A673 (cell line): ENCODE measurements at regions not wholly inside any gene's neighbourhood (a gene's known extent, or its start where the extent isn't known, plus 50 kb on each side); places are given as distances from the start of the nearest gene placed in this dataset.

ENCODE experiments used
- EZH2 ChIP-seq: fragments of 200-600 bp; sonication (generic); IDR thresholded peaks from 2 replicates; pipeline ENCODE4 v1.6.1; 2017; ENCODE audit warnings: borderline replicate concordance, low read depth, mild to moderate bottlenecking, mixed read lengths, antibody characterized with exemption, low read length; ENCODE audit not compliant: poor library complexity, severe bottlenecking
- TF ChIP-seq, protein P1 (sequence below): fragments of 300-800, 200-600 bp; sonication (generic); conservative IDR thresholded peaks from 2 replicates; pipeline ENCODE4 v1.5.1; 2017; ENCODE audit warnings: low read depth, mild to moderate bottlenecking, antibody characterized with exemption, low read length, moderate library complexity, mixed read lengths

GRCh38 chr20:51322164-51322707, 220.3 kb downstream of the NFATC2 start:
- TF ChIP-seq, protein P1, sequence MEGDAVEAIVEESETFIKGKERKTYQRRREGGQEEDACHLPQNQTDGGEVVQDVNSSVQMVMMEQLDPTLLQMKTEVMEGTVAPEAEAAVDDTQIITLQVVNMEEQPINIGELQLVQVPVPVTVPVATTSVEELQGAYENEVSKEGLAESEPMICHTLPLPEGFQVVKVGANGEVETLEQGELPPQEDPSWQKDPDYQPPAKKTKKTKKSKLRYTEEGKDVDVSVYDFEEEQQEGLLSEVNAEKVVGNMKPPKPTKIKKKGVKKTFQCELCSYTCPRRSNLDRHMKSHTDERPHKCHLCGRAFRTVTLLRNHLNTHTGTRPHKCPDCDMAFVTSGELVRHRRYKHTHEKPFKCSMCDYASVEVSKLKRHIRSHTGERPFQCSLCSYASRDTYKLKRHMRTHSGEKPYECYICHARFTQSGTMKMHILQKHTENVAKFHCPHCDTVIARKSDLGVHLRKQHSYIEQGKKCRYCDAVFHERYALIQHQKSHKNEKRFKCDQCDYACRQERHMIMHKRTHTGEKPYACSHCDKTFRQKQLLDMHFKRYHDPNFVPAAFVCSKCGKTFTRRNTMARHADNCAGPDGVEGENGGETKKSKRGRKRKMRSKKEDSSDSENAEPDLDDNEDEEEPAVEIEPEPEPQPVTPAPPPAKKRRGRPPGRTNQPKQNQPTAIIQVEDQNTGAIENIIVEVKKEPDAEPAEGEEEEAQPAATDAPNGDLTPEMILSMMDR = no peak
- TF ChIP-seq EZH2 = no peak
